ENCODE measurements at regions not wholly inside any gene's neighbourhood (a gene's known extent, or its start where the extent isn't known, plus 50 kb on each side); places are given as distances from the start of the nearest gene placed in this dataset.
"Not testable (repeated sequence)": the region's sequence is repeated elsewhere in the genome, so short reads cannot be mapped to it uniquely, and the experiment has no call there.

GRCh38 chr5:104018299-104018698 lies 455.7 kb upstream of the NUDT12 start:
- DNase-seq: no peak
- no peaks in the 10 kb centered on the region for H3K36me3 ChIP-seq (replicated peaks)
- H3K4me3 ChIP-seq (ENCODE audit: low read depth, low read length): no peak overlapping the region
- H3K27ac ChIP-seq: no peak overlapping the region
- in situ Hi-C loops (cut with HindIII; ENCODE audit: low pct_ligation_motif_present, low sequenced_read_pairs): no loop called here
- TF ChIP-seq CTCF (IDR thresholded peaks at IDR 0.05; ENCODE audit: low read depth, low read length, missing control alignments): no peak
- no peaks in the 10 kb centered on the region for H3K27me3 ChIP-seq (replicated peaks)

- peak; percentile 15 for DNase-seq
- Histone ChIP-seq H3K27me3 (replicated peaks) (no peaks in the 10 kb centered on the region), H3K36me3 (replicated peaks) (no peaks in the 10 kb centered on the region), H3K4me3 (ENCODE audit: low read depth, low read length) (no peak overlapping the region), H3K27ac (no peak overlapping the region)
- no peak for TF ChIP-seq CTCF (IDR thresholded peaks at IDR 0.05; ENCODE audit: low read depth, low read length, missing control alignments)
- in situ Hi-C loops (cut with HindIII; ENCODE audit: low pct_ligation_motif_present, low sequenced_read_pairs): no loop called here
Measured at GRCh38 chr5:104016646-104017045, 454.1 kb upstream of the NUDT12 start.

- TF ChIP-seq CTCF (IDR thresholded peaks at IDR 0.05; ENCODE audit: low read depth, low read length, missing control alignments): no peak
- DNase-seq: no peak
- Histone ChIP-seq H3K27ac (no peak overlapping the region), H3K27me3 (replicated peaks) (no peaks in the 10 kb centered on the region), H3K36me3 (replicated peaks) (no peaks in the 10 kb centered on the region), H3K4me3 (ENCODE audit: low read depth, low read length) (no peak overlapping the region)
- in situ Hi-C loops (cut with HindIII; ENCODE audit: low pct_ligation_motif_present, low sequenced_read_pairs): no loop called here
Measured at GRCh38 chr5:104015765-104016164, 453.2 kb upstream of the NUDT12 start.

- H3K4me3 ChIP-seq (ENCODE audit: low read depth, low read length); H3K36me3 ChIP-seq (replicated peaks); H3K27ac ChIP-seq; H3K27me3 ChIP-seq (replicated peaks); in situ Hi-C loops (cut with HindIII; ENCODE audit: low pct_ligation_motif_present, low sequenced_read_pairs): not testable (repeated sequence)
- DNase-seq: peak; percentile 1
Measured at GRCh38 chr5:104002783-104003182, 440.2 kb upstream of the NUDT12 start.

- Histone ChIP-seq H3K36me3 (replicated peaks) (no peaks in the 10 kb centered on the region), H3K27me3 (replicated peaks) (no peaks in the 10 kb centered on the region), H3K4me3 (ENCODE audit: low read depth, low read length) (no peak overlapping the region), H3K27ac (no peak overlapping the region)
- no peak for TF ChIP-seq CTCF (IDR thresholded peaks at IDR 0.05; ENCODE audit: low read depth, low read length, missing control alignments)
- DNase-seq: no peak
- in situ Hi-C loops (cut with HindIII; ENCODE audit: low pct_ligation_motif_present, low sequenced_read_pairs): no loop called here
Measured at GRCh38 chr5:104001136-104001535, 438.5 kb upstream of the NUDT12 start.

- TF ChIP-seq CTCF (IDR thresholded peaks at IDR 0.05; ENCODE audit: low read depth, low read length, missing control alignments): no peak
- H3K27ac ChIP-seq: no peak overlapping the region
- no peak overlapping the region for H3K4me3 ChIP-seq (ENCODE audit: low read depth, low read length)
- DNase-seq: no peak
- H3K36me3 ChIP-seq (replicated peaks): no peaks in the 10 kb centered on the region
- no peaks in the 10 kb centered on the region for H3K27me3 ChIP-seq (replicated peaks)
- in situ Hi-C loops (cut with HindIII; ENCODE audit: low pct_ligation_motif_present, low sequenced_read_pairs): no loop called here
Measured at GRCh38 chr5:103993031-103993430, 430.4 kb upstream of the NUDT12 start.
